Liver (tissue), 8 donors: ENCODE measurements at regions not wholly inside any gene's neighbourhood (a gene's known extent, or its start where the extent isn't known, plus 50 kb on each side); places are given as distances from the start of the nearest gene placed in this dataset.

Experiments
- DNase-seq: peaks from one replicate; pipeline ENCODE4 v3.0.0-alpha.2; 2017; ENCODE audit warnings: low spot score
- H3K27ac ChIP-seq, 2 donors: one replicate each; pipeline ENCODE4 v1.7.0; 2013; ENCODE audit warnings: inconsistent platforms in 2 of 2, low read length in 2 of 2, control low read depth in 1 of 2, low read depth in 1 of 2, mild to moderate bottlenecking in 1 of 2
- H3K27me3 ChIP-seq, 4 donors: one replicate each; pipeline versions ENCODE4 v1.6.1 to v1.7.0; 2013; ENCODE audit warnings: low read length in 3 of 4, inconsistent platforms in 1 of 4, mild to moderate bottlenecking in 1 of 4, moderate library complexity in 1 of 4; ENCODE audit not compliant: control insufficient read depth in 4 of 4, insufficient read depth in 4 of 4
- H3K36me3 ChIP-seq, 4 donors: one replicate each; pipeline versions ENCODE4 v1.6.1 to v1.7.0; 2013; ENCODE audit warnings: low read length in 3 of 4, mild to moderate bottlenecking in 3 of 4, low read depth in 1 of 4, moderate library complexity in 1 of 4; ENCODE audit not compliant: control insufficient read depth in 4 of 4, insufficient read depth in 3 of 4
- H3K4me1 ChIP-seq, 4 donors: one replicate each; pipeline versions ENCODE4 v1.6.1 to v1.7.0; 2013; ENCODE audit warnings: low read length in 3 of 4, mild to moderate bottlenecking in 3 of 4, moderate library complexity in 1 of 4; ENCODE audit not compliant: control insufficient read depth in 4 of 4, insufficient read depth in 4 of 4
- H3K4me3 ChIP-seq, 3 donors: one replicate each; pipeline versions ENCODE4 v1.6.1 to v1.7.0; 2013; ENCODE audit warnings: low read length in 3 of 3, control low read depth in 1 of 3, low read depth in 1 of 3, mild to moderate bottlenecking in 1 of 3
- H3K9ac ChIP-seq, 2 donors: one replicate each; pipeline ENCODE4 v1.7.0; 2013; ENCODE audit warnings: low read length in 2 of 2, mild to moderate bottlenecking in 2 of 2, moderate library complexity in 2 of 2, control low read depth in 1 of 2, low read depth in 1 of 2
- H3K9me3 ChIP-seq, 4 donors: one replicate each; pipeline versions ENCODE4 v1.6.1 to v1.7.0; 2013; ENCODE audit warnings: low read length in 3 of 4; ENCODE audit not compliant: control insufficient read depth in 4 of 4
- EGR1 ChIP-seq, 2 donors: IDR thresholded peaks; 2 replicates each; pipeline ENCODE4 v1.6.1; 2016 to 2018; ENCODE audit warnings: antibody characterized with exemption in 2 of 2, low read depth in 2 of 2
- FOXA1 ChIP-seq: IDR thresholded peaks from 2 replicates; pipeline ENCODE4 v1.6.1; 2016; ENCODE audit warnings: antibody characterized with exemption
- FOXA2 ChIP-seq: IDR thresholded peaks from 2 replicates; pipeline ENCODE4 v1.6.1; 2016; ENCODE audit warnings: antibody characterized with exemption
- GABPA ChIP-seq, 2 donors: IDR thresholded peaks in 1 of 2; conservative IDR thresholded peaks in 1 of 2; 2 replicates each; pipeline ENCODE4 v1.6.1; 2016; ENCODE audit warnings: antibody characterized with exemption in 2 of 2, mild to moderate bottlenecking in 1 of 2, moderate library complexity in 1 of 2
- HNF4G ChIP-seq: IDR thresholded peaks from 2 replicates; pipeline ENCODE4 v1.6.1; 2016; ENCODE audit warnings: antibody characterized with exemption
- JUND ChIP-seq, 2 donors: IDR thresholded peaks; 2 replicates each; pipeline ENCODE4 v1.6.1; 2016; ENCODE audit warnings: antibody characterized with exemption in 2 of 2
- RAD21 ChIP-seq, 2 donors: IDR thresholded peaks; 2 replicates each; pipeline ENCODE4 v1.6.1; 2016; ENCODE audit warnings: antibody characterized with exemption in 2 of 2, mild to moderate bottlenecking in 2 of 2
- RXRA ChIP-seq, 2 donors: IDR thresholded peaks; 2 replicates each; pipeline ENCODE4 v1.6.1; 2017 to 2018; ENCODE audit warnings: antibody characterized with exemption in 2 of 2, mild to moderate bottlenecking in 1 of 2
- SP1 ChIP-seq: IDR thresholded peaks from 2 replicates; pipeline ENCODE4 v1.6.1; 2018; ENCODE audit warnings: antibody characterized with exemption, mild to moderate bottlenecking
- TAF1 ChIP-seq: conservative IDR thresholded peaks from 2 replicates; pipeline ENCODE4 v1.6.1; 2016; ENCODE audit warnings: antibody characterized with exemption, mild to moderate bottlenecking
- YY1 ChIP-seq: IDR thresholded peaks from 2 replicates; pipeline ENCODE4 v1.6.1; 2016; ENCODE audit warnings: antibody characterized with exemption, mild to moderate bottlenecking
- WGBS: extraction: QIAGEN DNeasy Blood & Tissue Kit; methylation state at CpG from one replicate; pipeline ENCODE4 v1.1.7; 2013; 5-methylcytosine and 5-hydroxymethylcytosine counted together
- TF ChIP-seq, protein P1 (sequence below): IDR thresholded peaks from 2 replicates; pipeline ENCODE4 v1.6.1; 2016; ENCODE audit warnings: antibody characterized with exemption
- TF ChIP-seq, protein P2 (sequence below): IDR thresholded peaks from 2 replicates; pipeline ENCODE4 v1.6.1; 2016; ENCODE audit warnings: antibody characterized with exemption, mild to moderate bottlenecking
- TF ChIP-seq, protein P3 (sequence below): fragments of 150-350 bp; IDR thresholded peaks from 2 replicates; pipeline ENCODE4 v1.5.1; 2017; ENCODE audit warnings: improper control_type of control experiment, low read depth, low read length; ENCODE audit not compliant: missing input control
- TF ChIP-seq, protein P4 (sequence below): IDR thresholded peaks from 2 replicates; pipeline ENCODE4 v1.6.1; 2016; ENCODE audit warnings: antibody characterized with exemption
- donor health status: healthy.
- donor health status: healthy.
- donor health status: healthy.
- donor health status: healthy.
- donor health status: healthy.

DNA sequence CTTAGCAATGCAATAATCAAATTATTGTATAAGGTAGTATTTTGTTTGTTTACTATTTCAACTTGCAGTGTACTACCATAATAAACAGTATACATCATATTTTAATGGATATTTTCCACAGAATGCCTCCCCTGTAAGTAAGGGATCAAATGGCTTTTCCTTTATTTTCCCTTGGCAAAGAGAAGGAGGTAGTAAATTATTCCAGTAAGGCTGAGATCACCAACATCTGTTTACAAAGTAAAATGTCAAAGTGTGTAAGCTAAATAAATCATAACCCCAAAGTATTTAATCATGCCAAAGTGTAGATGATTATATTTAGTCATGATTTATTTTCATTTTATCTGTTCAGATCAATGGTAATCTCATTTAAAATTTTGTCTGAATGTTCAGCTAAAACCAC is 537.6 kb downstream of the PRDM9 start (continued):
- TF ChIP-seq RXRA (IDR thresholded peaks at IDR 0.05) (no peak), RAD21 (IDR thresholded peaks at IDR 0.05) (no peak), YY1 (no peak), GABPA (IDR thresholded peaks at IDR 0.05 in 1 of 2, conservative IDR thresholded peaks at IDR 0.05 in 1 of 2) (no peak), HNF4G (no peak)

DNA sequence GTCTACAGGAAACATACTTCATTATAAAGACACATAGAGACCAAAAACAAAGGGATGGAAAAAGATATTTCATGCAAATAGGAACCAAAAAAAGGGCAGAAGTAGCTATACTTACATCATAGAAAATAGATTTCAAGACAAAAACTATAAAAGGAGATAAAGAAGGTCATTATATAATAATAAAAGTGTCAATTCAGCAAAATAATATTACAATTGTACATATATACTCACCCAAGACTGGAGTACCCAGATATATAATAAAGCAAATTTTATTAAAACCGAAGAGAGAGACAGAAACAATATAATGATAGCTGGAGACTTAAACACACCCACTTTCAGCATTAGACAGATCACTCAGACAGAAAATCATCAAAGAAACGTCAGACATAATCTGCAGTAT is 546.3 kb downstream of the PRDM9 start:
- Histone ChIP-seq H3K9me3 (no peaks in the 10 kb centered on the region), H3K27ac (no peak overlapping the region), H3K4me1 (no peaks in the 10 kb centered on the region), H3K36me3 (no peaks in the 10 kb centered on the region), H3K27me3 (peaks cover 0 to 2% (median 0%) of the 10 kb centered on the region in 4 donors), H3K4me3 (no peak overlapping the region), H3K9ac (no peak overlapping the region)
- DNase-seq, result no peak
- WGBS, result 64% methylated on average over 2 of the region's 2 CpGs
- TF ChIP-seq JUND (IDR thresholded peaks at IDR 0.05) (no peak), SP1 (no peak), EGR1 (IDR thresholded peaks at IDR 0.05; ENCODE audit: low read depth in 2 of 2) (no peak), FOXA1 (no peak), FOXA2 (no peak), RAD21 (IDR thresholded peaks at IDR 0.05) (no peak), HNF4G (no peak)
- TF ChIP-seq, protein P1, sequence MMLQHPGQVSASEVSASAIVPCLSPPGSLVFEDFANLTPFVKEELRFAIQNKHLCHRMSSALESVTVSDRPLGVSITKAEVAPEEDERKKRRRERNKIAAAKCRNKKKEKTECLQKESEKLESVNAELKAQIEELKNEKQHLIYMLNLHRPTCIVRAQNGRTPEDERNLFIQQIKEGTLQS, result no peak
- TF ChIP-seq, protein P2, sequence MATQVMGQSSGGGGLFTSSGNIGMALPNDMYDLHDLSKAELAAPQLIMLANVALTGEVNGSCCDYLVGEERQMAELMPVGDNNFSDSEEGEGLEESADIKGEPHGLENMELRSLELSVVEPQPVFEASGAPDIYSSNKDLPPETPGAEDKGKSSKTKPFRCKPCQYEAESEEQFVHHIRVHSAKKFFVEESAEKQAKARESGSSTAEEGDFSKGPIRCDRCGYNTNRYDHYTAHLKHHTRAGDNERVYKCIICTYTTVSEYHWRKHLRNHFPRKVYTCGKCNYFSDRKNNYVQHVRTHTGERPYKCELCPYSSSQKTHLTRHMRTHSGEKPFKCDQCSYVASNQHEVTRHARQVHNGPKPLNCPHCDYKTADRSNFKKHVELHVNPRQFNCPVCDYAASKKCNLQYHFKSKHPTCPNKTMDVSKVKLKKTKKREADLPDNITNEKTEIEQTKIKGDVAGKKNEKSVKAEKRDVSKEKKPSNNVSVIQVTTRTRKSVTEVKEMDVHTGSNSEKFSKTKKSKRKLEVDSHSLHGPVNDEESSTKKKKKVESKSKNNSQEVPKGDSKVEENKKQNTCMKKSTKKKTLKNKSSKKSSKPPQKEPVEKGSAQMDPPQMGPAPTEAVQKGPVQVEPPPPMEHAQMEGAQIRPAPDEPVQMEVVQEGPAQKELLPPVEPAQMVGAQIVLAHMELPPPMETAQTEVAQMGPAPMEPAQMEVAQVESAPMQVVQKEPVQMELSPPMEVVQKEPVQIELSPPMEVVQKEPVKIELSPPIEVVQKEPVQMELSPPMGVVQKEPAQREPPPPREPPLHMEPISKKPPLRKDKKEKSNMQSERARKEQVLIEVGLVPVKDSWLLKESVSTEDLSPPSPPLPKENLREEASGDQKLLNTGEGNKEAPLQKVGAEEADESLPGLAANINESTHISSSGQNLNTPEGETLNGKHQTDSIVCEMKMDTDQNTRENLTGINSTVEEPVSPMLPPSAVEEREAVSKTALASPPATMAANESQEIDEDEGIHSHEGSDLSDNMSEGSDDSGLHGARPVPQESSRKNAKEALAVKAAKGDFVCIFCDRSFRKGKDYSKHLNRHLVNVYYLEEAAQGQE, result no peak
- TF ChIP-seq, protein P3, sequence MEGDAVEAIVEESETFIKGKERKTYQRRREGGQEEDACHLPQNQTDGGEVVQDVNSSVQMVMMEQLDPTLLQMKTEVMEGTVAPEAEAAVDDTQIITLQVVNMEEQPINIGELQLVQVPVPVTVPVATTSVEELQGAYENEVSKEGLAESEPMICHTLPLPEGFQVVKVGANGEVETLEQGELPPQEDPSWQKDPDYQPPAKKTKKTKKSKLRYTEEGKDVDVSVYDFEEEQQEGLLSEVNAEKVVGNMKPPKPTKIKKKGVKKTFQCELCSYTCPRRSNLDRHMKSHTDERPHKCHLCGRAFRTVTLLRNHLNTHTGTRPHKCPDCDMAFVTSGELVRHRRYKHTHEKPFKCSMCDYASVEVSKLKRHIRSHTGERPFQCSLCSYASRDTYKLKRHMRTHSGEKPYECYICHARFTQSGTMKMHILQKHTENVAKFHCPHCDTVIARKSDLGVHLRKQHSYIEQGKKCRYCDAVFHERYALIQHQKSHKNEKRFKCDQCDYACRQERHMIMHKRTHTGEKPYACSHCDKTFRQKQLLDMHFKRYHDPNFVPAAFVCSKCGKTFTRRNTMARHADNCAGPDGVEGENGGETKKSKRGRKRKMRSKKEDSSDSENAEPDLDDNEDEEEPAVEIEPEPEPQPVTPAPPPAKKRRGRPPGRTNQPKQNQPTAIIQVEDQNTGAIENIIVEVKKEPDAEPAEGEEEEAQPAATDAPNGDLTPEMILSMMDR, result no peak
- TF ChIP-seq, protein P4, sequence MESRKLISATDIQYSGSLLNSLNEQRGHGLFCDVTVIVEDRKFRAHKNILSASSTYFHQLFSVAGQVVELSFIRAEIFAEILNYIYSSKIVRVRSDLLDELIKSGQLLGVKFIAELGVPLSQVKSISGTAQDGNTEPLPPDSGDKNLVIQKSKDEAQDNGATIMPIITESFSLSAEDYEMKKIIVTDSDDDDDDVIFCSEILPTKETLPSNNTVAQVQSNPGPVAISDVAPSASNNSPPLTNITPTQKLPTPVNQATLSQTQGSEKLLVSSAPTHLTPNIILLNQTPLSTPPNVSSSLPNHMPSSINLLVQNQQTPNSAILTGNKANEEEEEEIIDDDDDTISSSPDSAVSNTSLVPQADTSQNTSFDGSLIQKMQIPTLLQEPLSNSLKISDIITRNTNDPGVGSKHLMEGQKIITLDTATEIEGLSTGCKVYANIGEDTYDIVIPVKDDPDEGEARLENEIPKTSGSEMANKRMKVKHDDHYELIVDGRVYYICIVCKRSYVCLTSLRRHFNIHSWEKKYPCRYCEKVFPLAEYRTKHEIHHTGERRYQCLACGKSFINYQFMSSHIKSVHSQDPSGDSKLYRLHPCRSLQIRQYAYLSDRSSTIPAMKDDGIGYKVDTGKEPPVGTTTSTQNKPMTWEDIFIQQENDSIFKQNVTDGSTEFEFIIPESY, result no peak

DNA sequence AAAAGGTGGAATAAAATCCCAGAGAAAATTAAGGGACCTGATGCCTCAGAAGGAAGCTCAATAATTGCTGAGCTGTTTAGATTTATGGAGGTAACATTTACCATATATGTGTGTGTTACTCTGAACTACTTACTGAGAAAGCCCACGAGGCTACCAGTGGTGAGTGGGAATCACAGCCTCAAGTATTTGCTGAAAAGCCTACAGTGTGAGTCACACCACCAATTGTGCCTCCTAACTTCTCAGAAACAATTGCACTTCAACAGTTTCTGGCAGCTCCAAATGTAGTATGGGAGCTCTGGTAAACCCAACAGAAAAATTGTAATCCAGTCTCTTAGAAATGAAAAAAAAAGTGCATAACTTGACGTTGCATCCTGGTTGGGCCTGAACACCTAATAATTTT is 551.6 kb downstream of the PRDM9 start:
- no peak overlapping the region for H3K9ac ChIP-seq
- no peaks in the 10 kb centered on the region for H3K36me3 ChIP-seq
- no peaks in the 10 kb centered on the region for H3K27me3 ChIP-seq
- H3K27ac ChIP-seq, result no peak overlapping the region
- whole genome bisulfite sequencing, result 65% methylated on average over 2 of the region's 2 CpGs
- no peak overlapping the region for H3K4me3 ChIP-seq
- no peak for DNase-seq
- no peaks in the 10 kb centered on the region for H3K9me3 ChIP-seq
- no peaks in the 10 kb centered on the region for H3K4me1 ChIP-seq
- TF ChIP-seq, protein P1, result no peak
- TF ChIP-seq GABPA (IDR thresholded peaks at IDR 0.05 in 1 of 2, conservative IDR thresholded peaks at IDR 0.05 in 1 of 2) (no peak), EGR1 (IDR thresholded peaks at IDR 0.05; ENCODE audit: low read depth in 2 of 2) (no peak), SP1 (no peak), FOXA2 (no peak), JUND (IDR thresholded peaks at IDR 0.05) (no peak), YY1 (no peak), TAF1 (no peak)
- TF ChIP-seq, protein P3, result no peak
- TF ChIP-seq, protein P2, result no peak
